Chondrocyte (in vitro differentiated cells): ENCODE measurements at regions not wholly inside any gene's neighbourhood (a gene's known extent, or its start where the extent isn't known, plus 50 kb on each side); places are given as distances from the start of the nearest gene placed in this dataset.

ENCODE experiments used
- DNase-seq: peaks from one replicate; pipeline ENCODE4 v3.0.0; 2021; ENCODE audit warnings: mixed read lengths, low spot score
- H3K27ac Mint-ChIP-seq: one replicate; pipeline ENCODE4 v1.8.0; 2021; ENCODE audit warnings: mild to moderate bottlenecking, moderate library complexity, mixed read lengths; ENCODE audit not compliant: unreplicated experiment
- H3K27me3 Mint-ChIP-seq: 2 replicates; pipeline ENCODE4 v1.8.0; 2021; ENCODE audit warnings: low read depth, mixed read lengths
- H3K36me3 Mint-ChIP-seq: 2 replicates; pipeline ENCODE4 v1.8.0; 2021; ENCODE audit warnings: low read depth, mixed read lengths
- H3K4me1 Mint-ChIP-seq: 2 replicates; pipeline ENCODE4 v1.8.0; 2021; ENCODE audit warnings: low read depth, mild to moderate bottlenecking, mixed read lengths
- H3K4me3 Mint-ChIP-seq: one replicate; pipeline ENCODE4 v1.8.0; 2021; ENCODE audit warnings: mild to moderate bottlenecking, moderate library complexity, mixed read lengths; ENCODE audit not compliant: unreplicated experiment
- H3K9me3 Mint-ChIP-seq: 2 replicates; pipeline ENCODE4 v1.8.0; 2021; ENCODE audit warnings: low read depth, mixed read lengths
- CTCF ChIP-seq: fragments of 200-600 bp; sonication (generic); IDR thresholded peaks from 2 replicates; pipeline ENCODE4 v1.5.0; 2021; ENCODE audit warnings: antibody characterized with exemption, mild to moderate bottlenecking, moderate library complexity

- Mint-ChIP-seq H3K4me3 (no peak overlapping the region), H3K36me3 (no peaks in the 10 kb centered on the region), H3K4me1 (no peaks in the 10 kb centered on the region), H3K27me3 (no peaks in the 10 kb centered on the region), H3K27ac (no peak overlapping the region), H3K9me3 (no peaks in the 10 kb centered on the region)
- no peak for TF ChIP-seq CTCF
- DNase-seq: no peak
Measured at GRCh38 chr6:91164105-91164504, 577.2 kb upstream of the MAP3K7 start.

- H3K4me1 Mint-ChIP-seq: no peaks in the 10 kb centered on the region
- no peak for TF ChIP-seq CTCF
- no peak overlapping the region for H3K4me3 Mint-ChIP-seq
- no peak overlapping the region for H3K27ac Mint-ChIP-seq
- DNase-seq: no peak
- H3K27me3 Mint-ChIP-seq: no peaks in the 10 kb centered on the region
- H3K36me3 Mint-ChIP-seq: no peaks in the 10 kb centered on the region
- no peaks in the 10 kb centered on the region for H3K9me3 Mint-ChIP-seq
Measured at GRCh38 chr6:91161246-91161645, 574.4 kb upstream of the MAP3K7 start.

- no peaks in the 10 kb centered on the region for H3K36me3 Mint-ChIP-seq
- DNase-seq: no peak
- H3K9me3 Mint-ChIP-seq: no peaks in the 10 kb centered on the region
- H3K4me1 Mint-ChIP-seq: peaks cover 25% of the 10 kb centered on the region
- H3K4me3 Mint-ChIP-seq: no peak overlapping the region
- H3K27ac Mint-ChIP-seq: no peak overlapping the region
- no peak for TF ChIP-seq CTCF
- H3K27me3 Mint-ChIP-seq: no peaks in the 10 kb centered on the region
Measured at GRCh38 chr6:91155129-91155785, 568.4 kb upstream of the MAP3K7 start.

GRCh38 chr6:91152824-91153223, 566.0 kb upstream of the MAP3K7 start:
- peaks cover 45% of the 10 kb centered on the region for H3K4me1 Mint-ChIP-seq
- DNase-seq: no peak
- no peak for TF ChIP-seq CTCF
- no peaks in the 10 kb centered on the region for H3K27me3 Mint-ChIP-seq
- no peaks in the 10 kb centered on the region for H3K36me3 Mint-ChIP-seq
- no peak overlapping the region for H3K4me3 Mint-ChIP-seq
- H3K27ac Mint-ChIP-seq: no peak overlapping the region
- no peaks in the 10 kb centered on the region for H3K9me3 Mint-ChIP-seq

- Mint-ChIP-seq H3K36me3 (no peaks in the 10 kb centered on the region), H3K9me3 (no peaks in the 10 kb centered on the region), H3K27ac (peak overlapping the region; percentile 13), H3K4me1 (peaks cover 35% of the 10 kb centered on the region), H3K27me3 (no peaks in the 10 kb centered on the region), H3K4me3 (no peak overlapping the region)
- DNase-seq: no peak
- no peak for TF ChIP-seq CTCF
Measured at GRCh38 chr6:91149956-91150705, 563.3 kb upstream of the MAP3K7 start.
